Vagina (tissue), 2 donors: ENCODE measurements at regions not wholly inside any gene's neighbourhood (a gene's known extent, or its start where the extent isn't known, plus 50 kb on each side); places are given as distances from the start of the nearest gene placed in this dataset.
"Not testable (repeated sequence)": the region's sequence is repeated elsewhere in the genome, so short reads cannot be mapped to it uniquely, and the experiment has no call there.

Experiments used
- DNase-seq, 2 donors: peaks; one replicate each; pipeline ENCODE4 v3.0.0-alpha.2; 2017; ENCODE audit errors: extremely low spot score in 2 of 2
- H3K27ac ChIP-seq: fragments of 200-600 bp; sonication (generic); one replicate; pipeline ENCODE4 v1.5.1; 2019
- H3K27me3 ChIP-seq: fragments of 200-600 bp; sonication (generic); one replicate; pipeline ENCODE4 v1.5.1; 2019
- H3K36me3 ChIP-seq, 2 donors: fragments of 200-600 bp; sonication (generic); one replicate each; pipeline ENCODE4 v1.5.1; 2017 to 2019
- H3K4me1 ChIP-seq: fragments of 200-600 bp; sonication (generic); one replicate; pipeline ENCODE4 v1.5.1; 2019
- H3K4me3 ChIP-seq, 2 donors: fragments of 200-600 bp; sonication (generic); 1 replicate in 1 of 2; 2 replicates in 1 of 2; pipeline ENCODE4 v1.5.1; 2016 to 2019
- H3K9me3 ChIP-seq: fragments of 200-600 bp; sonication (generic); one replicate; pipeline ENCODE4 v1.5.1; 2019
- CTCF ChIP-seq, 3 experiments: fragments of 450-650 bp in 2 of 3; fragments of 200-600 bp in 1 of 3; sonication (generic) in 1 of 3; IDR thresholded peaks; one replicate each; pipeline ENCODE4 v1.5.1; 2017 to 2019; ENCODE audit warnings: antibody characterized with exemption in 3 of 3, mild to moderate bottlenecking in 2 of 3, moderate library complexity in 2 of 3
- POLR2A ChIP-seq, 2 donors: fragments of 450-650 bp; IDR thresholded peaks; one replicate each; pipeline ENCODE4 v1.6.1; 2017; ENCODE audit warnings: antibody characterized with exemption in 2 of 2, mild to moderate bottlenecking in 2 of 2, moderate library complexity in 2 of 2
- POLR2AphosphoS5 ChIP-seq, 2 donors: sonication (generic); formaldehyde crosslinking; IDR thresholded peaks; one replicate each; pipeline ENCODE4 v1.9.0; 2017; ENCODE audit warnings: antibody characterized with exemption in 2 of 2, mild to moderate bottlenecking in 2 of 2, low read depth in 1 of 2; ENCODE audit not compliant: insufficient read depth in 1 of 2
- intact Hi-C: fragments of 100-400 bp; cut with DNase I; formaldehyde crosslinking; loops from one replicate; pipeline ENCODE4 v1.15.1; 2023

GRCh38 chr5:1959231-1959630 lies 76.5 kb upstream of the IRX4 start:
- peaks cover 8% of the 10 kb centered on the region for H3K4me1 ChIP-seq
- DNase-seq, result peak in 1 of 2 donors; percentile 31
- no peak overlapping the region for H3K4me3 ChIP-seq
- H3K27me3 ChIP-seq, result no peaks in the 10 kb centered on the region
- no peaks in the 10 kb centered on the region for H3K9me3 ChIP-seq
- intact Hi-C loops, result no loop called here
- no peak overlapping the region for H3K27ac ChIP-seq
- TF ChIP-seq CTCF (IDR thresholded peaks at IDR 0.05), result no peak
- no peak for TF ChIP-seq POLR2AphosphoS5 (IDR thresholded peaks at IDR 0.05; ENCODE audit: insufficient read depth in 1 of 2, low read depth in 1 of 2)
- no peak for TF ChIP-seq POLR2A (IDR thresholded peaks at IDR 0.05)
- no peaks in the 10 kb centered on the region for H3K36me3 ChIP-seq

- Histone ChIP-seq H3K4me1 (peaks cover 8% of the 10 kb centered on the region), H3K27ac (no peak overlapping the region), H3K36me3 (no peaks in the 10 kb centered on the region), H3K4me3 (no peak overlapping the region), H3K9me3 (no peaks in the 10 kb centered on the region), H3K27me3 (no peaks in the 10 kb centered on the region)
- intact Hi-C loops, result no loop called here
- TF ChIP-seq POLR2AphosphoS5 (IDR thresholded peaks at IDR 0.05; ENCODE audit: insufficient read depth in 1 of 2, low read depth in 1 of 2) (no peak), POLR2A (IDR thresholded peaks at IDR 0.05) (no peak), CTCF (IDR thresholded peaks at IDR 0.05) (no peak)
- peak in 1 of 2 donors; percentile 72 for DNase-seq
Observed at GRCh38 chr5:1958211-1959010, 75.7 kb upstream of the IRX4 start.

GRCh38 chr5:1955586-1955985 lies 72.9 kb upstream of the IRX4 start:
- no peaks in the 10 kb centered on the region for H3K36me3 ChIP-seq
- H3K4me1 ChIP-seq, result no peaks in the 10 kb centered on the region
- no peaks in the 10 kb centered on the region for H3K9me3 ChIP-seq
- no peak for TF ChIP-seq POLR2AphosphoS5 (IDR thresholded peaks at IDR 0.05; ENCODE audit: insufficient read depth in 1 of 2, low read depth in 1 of 2)
- TF ChIP-seq CTCF (IDR thresholded peaks at IDR 0.05), result no peak
- no peak for TF ChIP-seq POLR2A (IDR thresholded peaks at IDR 0.05)
- no peak overlapping the region for H3K4me3 ChIP-seq
- DNase-seq, result no peak
- no peak overlapping the region for H3K27ac ChIP-seq
- H3K27me3 ChIP-seq, result no peaks in the 10 kb centered on the region
- intact Hi-C loops, result no loop called here

- DNase-seq, H3K4me1 ChIP-seq, intact Hi-C loops, H3K9me3 ChIP-seq, H3K4me3 ChIP-seq, H3K27me3 ChIP-seq, H3K27ac ChIP-seq, H3K36me3 ChIP-seq: not testable (repeated sequence)
Observed at GRCh38 chr5:1953710-1954109, 71.0 kb upstream of the IRX4 start.

- intact Hi-C loops, result no loop called here
- no peaks in the 10 kb centered on the region for H3K27me3 ChIP-seq
- H3K9me3 ChIP-seq, result no peaks in the 10 kb centered on the region
- H3K4me3 ChIP-seq, result no peak overlapping the region
- H3K36me3 ChIP-seq, result no peaks in the 10 kb centered on the region
- no peak for DNase-seq
- peaks cover 10% of the 10 kb centered on the region for H3K4me1 ChIP-seq
- TF ChIP-seq CTCF (IDR thresholded peaks at IDR 0.05), result no peak
- no peak for TF ChIP-seq POLR2A (IDR thresholded peaks at IDR 0.05)
- no peak for TF ChIP-seq POLR2AphosphoS5 (IDR thresholded peaks at IDR 0.05; ENCODE audit: insufficient read depth in 1 of 2, low read depth in 1 of 2)
- H3K27ac ChIP-seq, result no peak overlapping the region
Observed at GRCh38 chr5:1952444-1953099, 69.8 kb upstream of the IRX4 start.
